Fibroblast of the aortic adventitia (primary cell): ENCODE measurements at regions not wholly inside any gene's neighbourhood (a gene's known extent, or its start where the extent isn't known, plus 50 kb on each side); places are given as distances from the start of the nearest gene placed in this dataset.

Experiments used
- DNase-seq: peaks from one replicate; pipeline ENCODE4 v3.0.0-alpha.2; 2010; ENCODE audit warnings: low read depth
- H3K4me3 ChIP-seq: 2 replicates; pipeline ENCODE4 v1.5.1; 2011; ENCODE audit warnings: low read depth, mild to moderate bottlenecking, control low read depth, low read length, moderate library complexity
- TF ChIP-seq, protein P1 (sequence below): IDR thresholded peaks from 2 replicates; pipeline ENCODE4 v1.5.1; 2011; ENCODE audit warnings: mild to moderate bottlenecking, low read length, control low read depth, inconsistent platforms; ENCODE audit not compliant: insufficient read depth

DNA sequence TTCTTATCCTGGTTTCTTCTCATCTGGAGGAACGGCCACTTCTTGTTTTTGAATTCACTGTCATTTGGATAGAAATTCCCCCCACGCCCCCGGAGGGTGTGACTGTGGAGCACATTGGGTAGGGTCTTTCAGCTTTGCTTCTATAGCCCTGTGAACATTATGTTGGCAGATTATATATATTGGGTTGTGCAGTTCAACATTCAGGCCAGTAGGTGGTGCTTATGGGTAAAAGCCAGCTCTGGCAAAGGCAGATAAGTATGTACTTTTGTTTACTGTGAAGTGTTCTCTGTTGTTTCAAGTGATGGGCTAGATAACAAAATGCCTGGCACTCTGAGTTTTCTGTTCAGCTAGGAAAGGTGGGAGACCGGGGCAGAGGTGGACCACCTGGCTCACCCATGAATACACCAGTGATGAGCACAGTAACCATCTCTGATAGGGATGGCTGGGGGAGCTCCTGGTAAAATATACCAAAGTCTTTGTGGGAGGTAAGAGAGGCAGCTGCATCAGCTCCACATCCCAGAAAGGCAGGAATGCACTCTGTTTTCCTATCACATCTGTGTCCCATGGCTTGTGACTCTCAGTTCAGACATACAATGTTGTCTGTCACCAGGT, 1348.2 kb upstream of the RAG2 start:
- DNase-seq = peak; percentile 41
- H3K4me3 ChIP-seq = no peak overlapping the region
- TF ChIP-seq, protein P1, sequence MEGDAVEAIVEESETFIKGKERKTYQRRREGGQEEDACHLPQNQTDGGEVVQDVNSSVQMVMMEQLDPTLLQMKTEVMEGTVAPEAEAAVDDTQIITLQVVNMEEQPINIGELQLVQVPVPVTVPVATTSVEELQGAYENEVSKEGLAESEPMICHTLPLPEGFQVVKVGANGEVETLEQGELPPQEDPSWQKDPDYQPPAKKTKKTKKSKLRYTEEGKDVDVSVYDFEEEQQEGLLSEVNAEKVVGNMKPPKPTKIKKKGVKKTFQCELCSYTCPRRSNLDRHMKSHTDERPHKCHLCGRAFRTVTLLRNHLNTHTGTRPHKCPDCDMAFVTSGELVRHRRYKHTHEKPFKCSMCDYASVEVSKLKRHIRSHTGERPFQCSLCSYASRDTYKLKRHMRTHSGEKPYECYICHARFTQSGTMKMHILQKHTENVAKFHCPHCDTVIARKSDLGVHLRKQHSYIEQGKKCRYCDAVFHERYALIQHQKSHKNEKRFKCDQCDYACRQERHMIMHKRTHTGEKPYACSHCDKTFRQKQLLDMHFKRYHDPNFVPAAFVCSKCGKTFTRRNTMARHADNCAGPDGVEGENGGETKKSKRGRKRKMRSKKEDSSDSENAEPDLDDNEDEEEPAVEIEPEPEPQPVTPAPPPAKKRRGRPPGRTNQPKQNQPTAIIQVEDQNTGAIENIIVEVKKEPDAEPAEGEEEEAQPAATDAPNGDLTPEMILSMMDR = peak; percentile 57

DNA sequence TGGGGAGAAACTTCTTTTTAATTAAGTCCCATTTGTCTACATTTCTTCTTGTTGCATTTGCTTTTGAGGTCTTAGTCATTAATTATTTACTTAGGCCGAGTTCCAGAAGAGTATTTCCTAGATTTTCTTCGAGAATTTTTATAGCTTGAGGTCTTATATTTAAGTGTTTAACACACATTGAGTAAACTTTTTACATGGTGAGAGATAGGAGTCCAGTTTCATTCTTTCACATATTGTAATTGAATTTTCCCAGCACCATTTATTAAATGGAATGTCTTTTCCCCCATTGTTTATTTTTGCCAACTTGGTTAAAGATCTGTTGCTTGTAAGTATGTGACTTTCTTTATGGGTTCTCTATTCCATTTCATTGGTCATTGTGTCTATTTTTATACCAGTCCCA, 1344.0 kb upstream of the RAG2 start:
- DNase-seq = no peak
- TF ChIP-seq, protein P1 = no peak

GRCh38 chr11:37929100-37929653, 1331.1 kb upstream of the RAG2 start:
- TF ChIP-seq, protein P1 = no peak
- no peak for DNase-seq
- H3K4me3 ChIP-seq = no peak overlapping the region

More for the DNA sequence above, 1344.0 kb upstream of the RAG2 start:
- no peak overlapping the region for H3K4me3 ChIP-seq

DNA sequence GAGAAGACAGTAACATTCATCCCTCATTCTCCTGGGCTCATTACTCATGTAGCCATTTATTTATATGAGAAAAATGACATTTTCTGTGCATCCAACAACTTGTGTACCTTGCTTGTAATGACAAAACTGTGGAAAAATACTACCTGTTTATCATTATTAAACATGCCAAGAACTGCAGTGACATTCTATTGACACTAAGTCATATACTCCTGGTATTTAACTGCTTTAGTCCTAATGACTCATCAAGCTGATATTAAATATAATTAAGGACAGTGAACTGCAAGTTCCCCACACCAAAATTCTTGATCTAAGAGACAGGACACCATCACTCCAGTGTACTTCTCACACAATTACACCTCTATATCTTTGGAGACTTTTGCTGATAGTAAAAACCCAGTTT, 1328.7 kb upstream of the RAG2 start:
- TF ChIP-seq, protein P1 = no peak

GRCh38 chr11:37916331-37916730, 1318.3 kb upstream of the RAG2 start:
- TF ChIP-seq, protein P1 = no peak
- DNase-seq = peak; percentile 4
- no peak overlapping the region for H3K4me3 ChIP-seq

More for the DNA sequence above, 1328.7 kb upstream of the RAG2 start:
- no peak for DNase-seq
- H3K4me3 ChIP-seq = no peak overlapping the region

DNA sequence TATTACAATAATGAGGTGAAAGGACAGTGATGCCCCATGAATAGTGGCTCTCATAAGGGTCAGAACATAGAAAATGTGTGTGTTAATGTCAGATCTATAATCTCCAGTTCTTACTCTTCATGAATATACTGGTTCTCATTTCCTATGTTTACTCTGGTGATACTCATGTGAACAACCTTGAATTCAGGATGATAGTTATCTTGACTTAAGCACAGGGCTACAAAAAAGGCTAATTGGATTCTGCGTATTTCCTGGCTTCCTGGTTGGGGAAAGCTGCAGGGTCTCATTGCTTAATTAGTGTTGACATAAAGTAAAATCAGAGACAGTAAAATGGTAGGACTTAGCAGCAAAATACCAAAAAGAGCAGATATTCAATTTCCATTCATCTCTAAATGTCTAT, 1316.8 kb upstream of the RAG2 start:
- no peak for DNase-seq
- TF ChIP-seq, protein P1 = no peak
- H3K4me3 ChIP-seq = no peak overlapping the region

DNA sequence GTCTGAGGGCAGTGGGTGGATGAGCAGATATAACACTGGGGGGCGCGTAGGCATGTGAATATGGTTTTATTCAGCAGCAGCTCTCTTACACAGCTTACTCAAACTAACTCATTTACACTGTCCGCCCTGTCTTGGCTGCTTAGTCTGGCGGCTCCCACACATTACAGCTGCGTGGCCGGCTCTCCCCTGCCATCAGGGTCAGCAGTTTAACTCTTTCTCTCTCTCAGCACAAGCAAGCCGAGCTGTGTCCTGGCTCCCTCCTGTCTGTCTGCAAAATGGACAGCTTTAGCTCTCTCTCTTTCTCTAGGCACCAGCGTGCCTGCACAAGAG, 1310.1 kb upstream of the RAG2 start:
- TF ChIP-seq, protein P1 = no peak
- no peak overlapping the region for H3K4me3 ChIP-seq
- DNase-seq = no peak
